A549 (cell line): ENCODE measurements at regions not wholly inside any gene's neighbourhood (a gene's known extent, or its start where the extent isn't known, plus 50 kb on each side); places are given as distances from the start of the nearest gene placed in this dataset.

Experiments used
- ATAC-seq, 2 experiments: fragments of 200-7000 bp in 1 of 2; fragments of >200 bp in 1 of 2; cut with Nextera tagmentation in 1 of 2; cut with Tn5 transposase in 1 of 2; 3 replicates each; pipeline versions ENCODE4 v1.8.0 to v1.9.1; 2018 to 2020; ENCODE audit warnings: mild to moderate bottlenecking in 1 of 2, moderate library complexity in 1 of 2
- CTCF ChIA-PET: fragments of 300-600 bp; sonication (Branson Sonifier 250); formaldehyde crosslinking; extraction: SDS; loops from one replicate; lab custom pipeline; 2021; ENCODE audit warnings: antibody characterized with exemption, inconsistent platforms; lab: Yijun Ruan, JAX
- POLR2A ChIA-PET: fragments of 350-600 bp; formaldehyde crosslinking; extraction: SDS; loops from one replicate; lab custom pipeline; 2021; ENCODE audit warnings: antibody characterized with exemption, inconsistent platforms; lab: Yijun Ruan, JAX
- DNase-seq, 2 experiments: peaks; one replicate each; pipeline versions ENCODE4 v3.0.0 to v3.0.0-alpha.2; 2011 to 2016; ENCODE audit warnings: low read depth in 1 of 2, low spot score in 1 of 2
- FAIRE-seq: peaks from 2 replicates; lab custom pipeline; 2011; peaks lifted over from hg19 to GRCh38; lab: Jason Lieb, UNC
- H3K27ac ChIP-seq, 2 experiments: fragments of >200 bp; sonication (Bioruptor Twin); formaldehyde crosslinking; 3 replicates each; pipeline ENCODE4 v1.5.1; 2016 to 2017
- H3K4me1 ChIP-seq: fragments of >200 bp; sonication (Bioruptor Twin); formaldehyde crosslinking; 3 replicates; pipeline ENCODE4 v1.6.1; 2016
- H3K4me2 ChIP-seq: fragments of >200 bp; sonication (Bioruptor Twin); formaldehyde crosslinking; 3 replicates; pipeline ENCODE4 v1.6.1; 2016
- H3K4me3 ChIP-seq: fragments of >200 bp; sonication (Bioruptor Twin); formaldehyde crosslinking; 3 replicates; pipeline ENCODE4 v1.5.1; 2016
- H3K9me3 ChIP-seq: fragments of >200 bp; sonication (Bioruptor Twin); formaldehyde crosslinking; 3 replicates; pipeline ENCODE4 v1.6.1; 2016
- CEBPB ChIP-seq, 2 experiments: fragments of >200 bp in 1 of 2; sonication (Bioruptor Twin) in 1 of 2; formaldehyde crosslinking in 1 of 2; IDR thresholded peaks; 2 replicates each; pipeline ENCODE4 v1.6.1; 2012 to 2016
- EHMT2 ChIP-seq: fragments of 200-600 bp; sonication (generic); IDR thresholded peaks from 2 replicates; pipeline ENCODE4 v1.6.1; 2016; ENCODE audit warnings: antibody characterized with exemption, low read depth, mild to moderate bottlenecking, moderate library complexity
- EP300 ChIP-seq, 2 experiments: fragments of >200 bp; sonication (Bioruptor Twin); formaldehyde crosslinking; IDR thresholded peaks; 2 replicates in 1 of 2; 3 replicates in 1 of 2; pipeline ENCODE4 v1.6.1; 2016 to 2017
- ESRRA ChIP-seq: fragments of 150-350 bp; IDR thresholded peaks from 2 replicates; pipeline ENCODE4 v1.6.1; 2014; ENCODE audit warnings: mild to moderate bottlenecking, low read length, borderline replicate concordance
- FOSL2 ChIP-seq, 2 experiments: fragments of 450-650 bp in 1 of 2; fragments of >200 bp in 1 of 2; sonication (Bioruptor Twin) in 1 of 2; formaldehyde crosslinking; IDR thresholded peaks; 2 replicates each; pipeline versions ENCODE4 v1.5.0 to v1.6.1; 2016 to 2020; ENCODE audit warnings: mild to moderate bottlenecking in 1 of 2, moderate library complexity in 1 of 2
- FOXS1 ChIP-seq: fragments of 250-450 bp; sonication (Bioruptor Pico); IDR thresholded peaks from 2 replicates; pipeline ENCODE4 v1.5.0; 2020; ENCODE audit warnings: mild to moderate bottlenecking, moderate library complexity
- HEYL ChIP-seq: fragments of 250-450 bp; sonication (Bioruptor Pico); IDR thresholded peaks from 2 replicates; pipeline ENCODE4 v1.8.0; 2021; ENCODE audit warnings: mild to moderate bottlenecking, moderate library complexity
- HOXB5 ChIP-seq: fragments of 250-450 bp; sonication (Bioruptor Pico); IDR thresholded peaks from 2 replicates; pipeline ENCODE4 v1.5.0; 2020; ENCODE audit warnings: mild to moderate bottlenecking, moderate library complexity
- KDM5A ChIP-seq: fragments of 200-600 bp; sonication (generic); IDR thresholded peaks from 2 replicates; pipeline ENCODE4 v1.6.1; 2016; ENCODE audit warnings: antibody characterized with exemption, mild to moderate bottlenecking
- MAFK ChIP-seq: fragments of 450-650 bp; IDR thresholded peaks from 2 replicates; pipeline ENCODE4 v1.6.1; 2014; ENCODE audit not compliant: partially characterized antibody
- NPAS2 ChIP-seq: fragments of 250-450 bp; sonication (Bioruptor Pico); IDR thresholded peaks from 2 replicates; pipeline ENCODE4 v1.8.0; 2022; ENCODE audit warnings: mild to moderate bottlenecking, moderate library complexity, borderline replicate concordance
- POLR2A ChIP-seq: IDR thresholded peaks from 2 replicates; pipeline ENCODE4 v1.6.1; 2012; ENCODE audit warnings: mild to moderate bottlenecking, low read length
- RARB ChIP-seq: fragments of 250-450 bp; sonication (Bioruptor Pico); IDR thresholded peaks from 2 replicates; pipeline ENCODE4 v1.8.0; 2021; ENCODE audit warnings: mild to moderate bottlenecking, moderate library complexity
- RCOR1 ChIP-seq: fragments of 150-350 bp; IDR thresholded peaks from 2 replicates; pipeline ENCODE4 v1.6.1; 2014; ENCODE audit warnings: antibody characterized with exemption, low read length, low read depth
- ZC3H11A ChIP-seq: fragments of 450-650 bp; IDR thresholded peaks from 2 replicates; pipeline ENCODE4 v1.6.1; 2014; ENCODE audit warnings: antibody characterized with exemption, mild to moderate bottlenecking
- ZFP36 ChIP-seq: fragments of 450-650 bp; IDR thresholded peaks from 2 replicates; pipeline ENCODE4 v1.6.1; 2014; ENCODE audit warnings: borderline replicate concordance; ENCODE audit not compliant: partially characterized antibody
- WGBS: methylation state at CpG from one replicate; pipeline ENCODE4 v1.1.6; 2017; ENCODE audit errors: missing lambda C conversion rate; 5-methylcytosine and 5-hydroxymethylcytosine counted together
- TF ChIP-seq, protein P1 (sequence below): fragments of >200 bp; sonication (Bioruptor Twin); formaldehyde crosslinking; IDR thresholded peaks from 3 replicates; pipeline ENCODE4 v1.6.1; 2016
- TF ChIP-seq, protein P2 (sequence below): fragments of 150-350 bp; IDR thresholded peaks from 2 replicates; pipeline ENCODE4 v1.6.1; 2014; ENCODE audit warnings: low read depth, mild to moderate bottlenecking, low read length
- TF ChIP-seq, protein P3 (sequence below): fragments of 200-600 bp; sonication (generic); IDR thresholded peaks from 2 replicates; pipeline ENCODE4 v1.6.1; 2016; ENCODE audit warnings: antibody characterized with exemption, mild to moderate bottlenecking, moderate library complexity
- TF ChIP-seq, protein P4 (sequence below): fragments of 250-450 bp; sonication (Bioruptor Pico); IDR thresholded peaks from 2 replicates; pipeline ENCODE4 v1.5.0; 2021; ENCODE audit warnings: mild to moderate bottlenecking, moderate library complexity, borderline replicate concordance

DNA sequence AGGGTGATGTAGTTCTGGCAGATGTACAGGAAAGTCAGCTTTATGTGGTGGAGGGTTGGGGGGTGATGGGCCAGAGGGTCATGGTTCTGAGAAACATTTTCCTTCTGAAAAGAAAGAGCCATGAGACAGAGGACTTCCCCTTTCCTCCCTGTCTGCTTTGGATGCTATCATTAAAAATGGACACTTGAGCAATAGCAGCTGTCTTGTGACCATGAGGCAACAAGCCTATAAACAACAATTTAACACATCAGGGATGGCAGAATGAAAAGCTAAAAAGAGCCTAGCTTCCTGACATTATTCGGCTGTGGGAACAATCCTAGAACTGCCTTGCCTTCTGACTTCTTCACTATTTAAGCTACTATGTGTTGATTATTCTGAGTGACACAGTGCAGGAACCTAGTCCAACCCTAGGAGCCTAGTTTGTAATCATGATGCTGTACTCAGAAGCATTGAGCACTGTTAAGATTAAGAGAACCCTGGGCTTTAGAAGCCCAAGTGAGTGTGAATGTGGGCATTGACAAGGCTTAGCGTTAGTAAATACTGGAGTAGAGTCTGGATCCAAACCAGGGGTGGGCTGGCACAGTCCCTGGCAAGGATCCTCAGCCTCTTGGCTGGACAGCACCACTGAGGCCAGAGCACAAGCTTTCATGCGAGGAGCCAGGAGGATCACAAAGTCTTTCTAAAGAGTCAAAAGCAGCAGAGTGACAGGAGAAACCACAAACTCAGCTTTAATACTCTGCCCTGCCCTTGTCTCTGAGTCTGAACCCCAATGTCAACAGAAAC lies 178.5 kb upstream of the EGFLAM start:
- H3K9me3 ChIP-seq: no peaks in the 10 kb centered on the region
- 21% methylated on average over 3 of the region's 3 CpGs for WGBS
- no peak for TF ChIP-seq KDM5A
- no peak overlapping the region for H3K4me2 ChIP-seq
- ChIA-PET CTCF (interaction anchor here (1.5 kb wide), 1 partner anchor 27 kb away, joined by 4 read pairs; no protein-coding TSS in a partner anchor), POLR2A (no interaction called here)
- H3K4me3 ChIP-seq: no peak overlapping the region
- no peak overlapping the region for H3K27ac ChIP-seq
- FAIRE-seq: no peak
- ATAC-seq: no peak
- H3K4me1 ChIP-seq: no peaks in the 10 kb centered on the region
- DNase-seq: no peak

DNA sequence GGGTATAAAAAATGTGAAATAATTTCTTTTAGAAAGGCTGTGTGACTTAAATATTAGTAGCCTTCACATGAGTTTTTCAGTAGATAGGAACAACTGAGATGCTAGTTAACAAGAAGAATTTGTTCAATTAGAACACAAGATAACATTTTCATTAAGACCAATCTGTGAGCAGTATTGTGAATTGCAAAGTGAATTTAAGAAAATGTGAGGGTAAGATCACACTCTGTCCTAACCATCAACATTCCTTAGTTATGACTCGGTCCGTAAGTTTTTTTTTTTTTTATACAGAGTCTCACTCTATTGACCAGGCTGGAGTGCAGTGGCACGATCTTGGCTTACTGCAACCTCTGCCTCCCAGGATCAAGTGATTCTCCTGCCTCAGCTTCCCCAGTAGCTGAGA lies 180.2 kb upstream of the EGFLAM start:
- no peak for TF ChIP-seq RCOR1
- TF ChIP-seq, protein P1, sequence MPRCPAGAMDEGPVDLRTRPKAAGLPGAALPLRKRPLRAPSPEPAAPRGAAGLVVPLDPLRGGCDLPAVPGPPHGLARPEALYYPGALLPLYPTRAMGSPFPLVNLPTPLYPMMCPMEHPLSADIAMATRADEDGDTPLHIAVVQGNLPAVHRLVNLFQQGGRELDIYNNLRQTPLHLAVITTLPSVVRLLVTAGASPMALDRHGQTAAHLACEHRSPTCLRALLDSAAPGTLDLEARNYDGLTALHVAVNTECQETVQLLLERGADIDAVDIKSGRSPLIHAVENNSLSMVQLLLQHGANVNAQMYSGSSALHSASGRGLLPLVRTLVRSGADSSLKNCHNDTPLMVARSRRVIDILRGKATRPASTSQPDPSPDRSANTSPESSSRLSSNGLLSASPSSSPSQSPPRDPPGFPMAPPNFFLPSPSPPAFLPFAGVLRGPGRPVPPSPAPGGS: no peak
- TF ChIP-seq CEBPB (IDR thresholded peaks at IDR 0.05): no peak
- TF ChIP-seq EP300 (IDR thresholded peaks at IDR 0.05): no peak
- no peak for TF ChIP-seq FOXS1 (CRISPR knock-in tag)
- TF ChIP-seq ESRRA: no peak
- TF ChIP-seq, protein P2, sequence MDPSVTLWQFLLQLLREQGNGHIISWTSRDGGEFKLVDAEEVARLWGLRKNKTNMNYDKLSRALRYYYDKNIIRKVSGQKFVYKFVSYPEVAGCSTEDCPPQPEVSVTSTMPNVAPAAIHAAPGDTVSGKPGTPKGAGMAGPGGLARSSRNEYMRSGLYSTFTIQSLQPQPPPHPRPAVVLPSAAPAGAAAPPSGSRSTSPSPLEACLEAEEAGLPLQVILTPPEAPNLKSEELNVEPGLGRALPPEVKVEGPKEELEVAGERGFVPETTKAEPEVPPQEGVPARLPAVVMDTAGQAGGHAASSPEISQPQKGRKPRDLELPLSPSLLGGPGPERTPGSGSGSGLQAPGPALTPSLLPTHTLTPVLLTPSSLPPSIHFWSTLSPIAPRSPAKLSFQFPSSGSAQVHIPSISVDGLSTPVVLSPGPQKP: no peak
- TF ChIP-seq, protein P3, sequence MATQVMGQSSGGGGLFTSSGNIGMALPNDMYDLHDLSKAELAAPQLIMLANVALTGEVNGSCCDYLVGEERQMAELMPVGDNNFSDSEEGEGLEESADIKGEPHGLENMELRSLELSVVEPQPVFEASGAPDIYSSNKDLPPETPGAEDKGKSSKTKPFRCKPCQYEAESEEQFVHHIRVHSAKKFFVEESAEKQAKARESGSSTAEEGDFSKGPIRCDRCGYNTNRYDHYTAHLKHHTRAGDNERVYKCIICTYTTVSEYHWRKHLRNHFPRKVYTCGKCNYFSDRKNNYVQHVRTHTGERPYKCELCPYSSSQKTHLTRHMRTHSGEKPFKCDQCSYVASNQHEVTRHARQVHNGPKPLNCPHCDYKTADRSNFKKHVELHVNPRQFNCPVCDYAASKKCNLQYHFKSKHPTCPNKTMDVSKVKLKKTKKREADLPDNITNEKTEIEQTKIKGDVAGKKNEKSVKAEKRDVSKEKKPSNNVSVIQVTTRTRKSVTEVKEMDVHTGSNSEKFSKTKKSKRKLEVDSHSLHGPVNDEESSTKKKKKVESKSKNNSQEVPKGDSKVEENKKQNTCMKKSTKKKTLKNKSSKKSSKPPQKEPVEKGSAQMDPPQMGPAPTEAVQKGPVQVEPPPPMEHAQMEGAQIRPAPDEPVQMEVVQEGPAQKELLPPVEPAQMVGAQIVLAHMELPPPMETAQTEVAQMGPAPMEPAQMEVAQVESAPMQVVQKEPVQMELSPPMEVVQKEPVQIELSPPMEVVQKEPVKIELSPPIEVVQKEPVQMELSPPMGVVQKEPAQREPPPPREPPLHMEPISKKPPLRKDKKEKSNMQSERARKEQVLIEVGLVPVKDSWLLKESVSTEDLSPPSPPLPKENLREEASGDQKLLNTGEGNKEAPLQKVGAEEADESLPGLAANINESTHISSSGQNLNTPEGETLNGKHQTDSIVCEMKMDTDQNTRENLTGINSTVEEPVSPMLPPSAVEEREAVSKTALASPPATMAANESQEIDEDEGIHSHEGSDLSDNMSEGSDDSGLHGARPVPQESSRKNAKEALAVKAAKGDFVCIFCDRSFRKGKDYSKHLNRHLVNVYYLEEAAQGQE: no peak
- TF ChIP-seq, all 56 proteins: peak for 0
- no peak overlapping the region for H3K4me2 ChIP-seq
- POLR2A ChIA-PET: no interaction called here
- H3K9me3 ChIP-seq: no peaks in the 10 kb centered on the region
- no peaks in the 10 kb centered on the region for H3K4me1 ChIP-seq
- H3K4me3 ChIP-seq: no peak overlapping the region
- FAIRE-seq (no peak), ATAC-seq (no peak), DNase-seq (no peak)
- CTCF ChIA-PET: no interaction called here
- no peak overlapping the region for H3K27ac ChIP-seq
- 0% methylated on average over 3 of the region's 3 CpGs for WGBS

DNA sequence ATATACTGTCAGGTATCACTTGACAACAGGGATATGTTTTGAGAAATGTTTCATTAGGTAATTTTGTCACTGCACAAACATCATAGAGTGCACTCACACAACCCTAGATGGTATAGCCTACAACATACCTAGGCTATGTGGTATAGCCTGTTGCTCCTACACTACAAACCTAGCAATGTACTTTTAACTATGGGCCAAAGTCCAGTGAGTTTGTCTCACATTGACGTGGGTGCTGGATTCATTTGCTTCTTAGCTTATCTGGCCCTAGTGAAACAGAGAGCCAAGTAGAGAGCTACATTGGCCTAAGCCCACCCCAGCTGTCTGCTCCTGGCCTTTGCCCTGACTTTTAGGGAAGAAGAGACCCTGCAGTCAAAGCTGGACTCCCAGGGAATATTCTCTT lies 180.7 kb upstream of the EGFLAM start:
- Histone ChIP-seq H3K9me3 (no peaks in the 10 kb centered on the region), H3K4me1 (no peaks in the 10 kb centered on the region), H3K4me3 (no peak overlapping the region), H3K4me2 (no peak overlapping the region), H3K27ac (no peak overlapping the region)
- no peak for TF ChIP-seq ZC3H11A
- ChIA-PET CTCF (no interaction called here), POLR2A (no interaction called here)
- 0% methylated on average over 1 of the region's 1 CpG for WGBS
- FAIRE-seq (no peak), ATAC-seq (no peak), DNase-seq (no peak)

DNA sequence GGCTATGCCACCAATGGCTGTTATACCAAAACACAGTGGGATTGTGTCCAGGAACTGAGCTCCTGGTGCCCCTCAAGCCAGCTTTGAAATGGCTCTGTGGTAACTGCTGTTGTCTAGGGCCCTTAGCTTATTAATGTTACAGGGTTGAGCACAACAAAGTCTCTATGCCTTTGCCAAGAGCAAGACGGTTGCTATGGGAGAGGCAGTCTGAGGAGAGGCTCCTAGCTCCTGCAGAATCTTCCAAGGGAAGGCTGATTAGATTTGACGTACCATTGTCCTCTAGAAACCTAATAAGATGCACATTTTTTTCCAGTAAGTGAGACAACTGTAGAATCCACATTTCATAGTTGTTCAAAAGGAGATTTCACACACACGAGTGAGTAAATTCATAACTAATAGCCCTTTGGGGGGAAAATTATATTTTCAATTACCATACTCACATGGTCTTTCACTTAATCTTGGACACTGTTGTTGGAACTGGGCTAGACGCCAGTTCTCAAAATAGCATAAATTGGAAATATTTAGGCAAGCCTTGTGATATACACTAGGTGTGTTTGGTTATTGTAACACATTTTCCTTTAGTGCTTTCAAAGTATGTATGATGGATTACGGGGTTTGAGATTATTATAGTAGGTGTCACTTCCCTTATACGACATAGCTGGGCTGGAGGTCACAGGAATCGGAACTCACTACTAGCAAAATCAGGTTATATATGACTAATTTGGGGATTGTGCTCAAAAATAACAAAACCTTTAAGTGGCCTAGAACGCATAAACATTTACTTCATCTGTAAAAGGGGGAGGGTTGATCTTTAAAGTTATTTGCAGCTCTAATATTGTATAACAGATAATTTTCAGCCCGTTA lies 186.3 kb upstream of the EGFLAM start:
- no peak overlapping the region for H3K27ac ChIP-seq
- no peaks in the 10 kb centered on the region for H3K9me3 ChIP-seq
- no peak for ATAC-seq
- WGBS: 21% methylated on average over 9 of the region's 9 CpGs
- no peaks in the 10 kb centered on the region for H3K4me1 ChIP-seq
- no peak for FAIRE-seq
- ChIA-PET POLR2A (no interaction called here), CTCF (no interaction called here)
- no peak for DNase-seq
- no peak overlapping the region for H3K4me3 ChIP-seq
- no peak overlapping the region for H3K4me2 ChIP-seq
- TF ChIP-seq HEYL: no peak
- TF ChIP-seq RARB (CRISPR knock-in tag): no peak
- no peak for TF ChIP-seq POLR2A
- TF ChIP-seq, protein P4, sequence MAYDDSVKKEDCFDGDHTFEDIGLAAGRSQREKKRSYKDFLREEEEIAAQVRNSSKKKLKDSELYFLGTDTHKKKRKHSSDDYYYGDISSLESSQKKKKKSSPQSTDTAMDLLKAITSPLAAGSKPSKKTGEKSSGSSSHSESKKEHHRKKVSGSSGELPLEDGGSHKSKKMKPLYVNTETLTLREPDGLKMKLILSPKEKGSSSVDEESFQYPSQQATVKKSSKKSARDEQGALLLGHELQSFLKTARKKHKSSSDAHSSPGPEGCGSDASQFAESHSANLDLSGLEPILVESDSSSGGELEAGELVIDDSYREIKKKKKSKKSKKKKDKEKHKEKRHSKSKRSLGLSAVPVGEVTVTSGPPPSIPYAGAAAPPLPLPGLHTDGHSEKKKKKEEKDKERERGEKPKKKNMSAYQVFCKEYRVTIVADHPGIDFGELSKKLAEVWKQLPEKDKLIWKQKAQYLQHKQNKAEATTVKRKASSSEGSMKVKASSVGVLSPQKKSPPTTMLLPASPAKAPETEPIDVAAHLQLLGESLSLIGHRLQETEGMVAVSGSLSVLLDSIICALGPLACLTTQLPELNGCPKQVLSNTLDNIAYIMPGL: no peak
- TF ChIP-seq HOXB5 (CRISPR knock-in tag): no peak
- no peak for TF ChIP-seq ZFP36
- TF ChIP-seq EHMT2: no peak
- no peak for TF ChIP-seq NPAS2
- no peak for TF ChIP-seq FOSL2 (IDR thresholded peaks at IDR 0.05)
- TF ChIP-seq FOSL2 (CRISPR knock-in tag; IDR thresholded peaks at IDR 0.05): no peak
- no peak for TF ChIP-seq MAFK
- TF ChIP-seq ESRRA: no peak
